ENCODE measurements at regions not wholly inside any gene's neighbourhood (a gene's known extent, or its start where the extent isn't known, plus 50 kb on each side); places are given as distances from the start of the nearest gene placed in this dataset.

GRCh38 chr1:192939440-192939839 lies 119.7 kb downstream of the UCHL5 start:
- H3F3A ChIP-seq (ENCODE audit: insufficient read depth): no peaks in the 10 kb centered on the region
- no peaks in the 10 kb centered on the region for H3K79me2 ChIP-seq (ENCODE audit: insufficient read depth, low read length)
- H2AFZ ChIP-seq (ENCODE audit: low read depth, low read length, severe bottlenecking): no peak overlapping the region
- no peak overlapping the region for H3K9ac ChIP-seq (ENCODE audit: low read length)
- no peak overlapping the region for H3K4me2 ChIP-seq (ENCODE audit: low read depth, low read length, poor library complexity, severe bottlenecking)
- no peaks in the 10 kb centered on the region for H3K9me3 ChIP-seq (ENCODE audit: insufficient read depth, low read length)
- H3K9me2 ChIP-seq (replicated peaks; ENCODE audit: insufficient read depth, low read length): no peaks in the 10 kb centered on the region
- no peak overlapping the region for H3K27ac ChIP-seq (ENCODE audit: low read depth, low read length)
- no peaks in the 10 kb centered on the region for H3K36me3 ChIP-seq (ENCODE audit: low read length)
- H4K20me1 ChIP-seq (ENCODE audit: low read depth, low read length): no peaks in the 10 kb centered on the region
- TF ChIP-seq EZH2phosphoT487 (conservative IDR thresholded peaks at IDR 0.05; ENCODE audit: low read length): no peak
- no peak for TF ChIP-seq CTCF (IDR thresholded peaks at IDR 0.05; ENCODE audit: insufficient read depth, low read length, poor library complexity, severe bottlenecking)
- H3K27me3 ChIP-seq (ENCODE audit: low read length): no peaks in the 10 kb centered on the region
- H3K4me3 ChIP-seq (ENCODE audit: insufficient read depth, low read length, poor library complexity, severe bottlenecking): no peak overlapping the region

- no peak for TF ChIP-seq CTCF (IDR thresholded peaks at IDR 0.05; ENCODE audit: insufficient read depth, low read length, poor library complexity, severe bottlenecking)
- no peak for TF ChIP-seq EZH2phosphoT487 (conservative IDR thresholded peaks at IDR 0.05; ENCODE audit: low read length)
- H4K20me1 ChIP-seq (ENCODE audit: low read depth, low read length): no peaks in the 10 kb centered on the region
- no peak overlapping the region for H3K9ac ChIP-seq (ENCODE audit: low read length)
- H3K36me3 ChIP-seq (ENCODE audit: low read length): no peaks in the 10 kb centered on the region
- no peak overlapping the region for H2AFZ ChIP-seq (ENCODE audit: low read depth, low read length, severe bottlenecking)
- no peak overlapping the region for H3K27ac ChIP-seq (ENCODE audit: low read depth, low read length)
- no peak overlapping the region for H3K4me3 ChIP-seq (ENCODE audit: insufficient read depth, low read length, poor library complexity, severe bottlenecking)
- H3K79me2 ChIP-seq (ENCODE audit: insufficient read depth, low read length): no peaks in the 10 kb centered on the region
- H3K9me2 ChIP-seq (replicated peaks; ENCODE audit: insufficient read depth, low read length): no peaks in the 10 kb centered on the region
- no peaks in the 10 kb centered on the region for H3K27me3 ChIP-seq (ENCODE audit: low read length)
- no peaks in the 10 kb centered on the region for H3K9me3 ChIP-seq (ENCODE audit: insufficient read depth, low read length)
- H3K4me2 ChIP-seq (ENCODE audit: low read depth, low read length, poor library complexity, severe bottlenecking): no peak overlapping the region
- H3F3A ChIP-seq (ENCODE audit: insufficient read depth): no peaks in the 10 kb centered on the region
Observed at GRCh38 chr1:192940658-192941057, 118.5 kb downstream of the UCHL5 start.

- Histone ChIP-seq H3K27ac (ENCODE audit: low read depth, low read length) (no peak overlapping the region), H3K4me2 (ENCODE audit: low read depth, low read length, poor library complexity, severe bottlenecking) (no peak overlapping the region), H3K9me2 (replicated peaks; ENCODE audit: insufficient read depth, low read length) (no peaks in the 10 kb centered on the region), H2AFZ (ENCODE audit: low read depth, low read length, severe bottlenecking) (no peak overlapping the region), H3K4me3 (ENCODE audit: insufficient read depth, low read length, poor library complexity, severe bottlenecking) (no peak overlapping the region), H3K27me3 (ENCODE audit: low read length) (no peaks in the 10 kb centered on the region), H3F3A (ENCODE audit: insufficient read depth) (no peaks in the 10 kb centered on the region), H4K20me1 (ENCODE audit: low read depth, low read length) (no peaks in the 10 kb centered on the region), H3K9ac (ENCODE audit: low read length) (no peak overlapping the region), H3K36me3 (ENCODE audit: low read length) (no peaks in the 10 kb centered on the region), H3K9me3 (ENCODE audit: insufficient read depth, low read length) (no peaks in the 10 kb centered on the region), H3K79me2 (ENCODE audit: insufficient read depth, low read length) (no peaks in the 10 kb centered on the region)
- TF ChIP-seq CTCF (IDR thresholded peaks at IDR 0.05; ENCODE audit: insufficient read depth, low read length, poor library complexity, severe bottlenecking): no peak
- no peak for TF ChIP-seq EZH2phosphoT487 (conservative IDR thresholded peaks at IDR 0.05; ENCODE audit: low read length)
Observed at GRCh38 chr1:192941722-192942411, 117.3 kb downstream of the UCHL5 start.
